NCI-H526 treated with DMSO at 0.1 percent for 48 hours (cell line): ENCODE measurements at regions not wholly inside any gene's neighbourhood (a gene's known extent, or its start where the extent isn't known, plus 50 kb on each side); places are given as distances from the start of the nearest gene placed in this dataset.

Source experiments
- DNase-seq: peaks from one replicate; lab custom pipeline; 2025; lab: John Stamatoyannopoulos, UW

- no peak for DNase-seq
These were observed 616.6 kb downstream of the METTL4 start for GRCh38 chr18:1954583-1955312.

GRCh38 chr18:1958798-1959197, 612.5 kb downstream of the METTL4 start:
- no peak for DNase-seq

- DNase-seq: no peak
These were observed 606.3 kb downstream of the METTL4 start for GRCh38 chr18:1965016-1965415.

GRCh38 chr18:1965541-1965940, 605.8 kb downstream of the METTL4 start:
- no peak for DNase-seq

GRCh38 chr18:1968801-1969498, 602.4 kb downstream of the METTL4 start:
- DNase-seq: no peak

GRCh38 chr18:1976484-1976883, 594.8 kb downstream of the METTL4 start:
- DNase-seq: no peak

GRCh38 chr18:1982056-1982455, 589.2 kb downstream of the METTL4 start:
- DNase-seq: no peak

- no peak for DNase-seq
These were observed 587.4 kb downstream of the METTL4 start for GRCh38 chr18:1983746-1984515.

GRCh38 chr18:1993866-1994265, 577.4 kb downstream of the METTL4 start:
- DNase-seq: no peak

- no peak for DNase-seq
These were observed 576.8 kb downstream of the METTL4 start for GRCh38 chr18:1994471-1994870.

- no peak for DNase-seq
These were observed 576.2 kb downstream of the METTL4 start for GRCh38 chr18:1995041-1995612.

GRCh38 chr18:1998121-1998520, 573.2 kb downstream of the METTL4 start:
- DNase-seq: no peak

GRCh38 chr18:1999387-1999786, 571.9 kb downstream of the METTL4 start:
- no peak for DNase-seq

GRCh38 chr18:2002151-2002550, 569.2 kb downstream of the METTL4 start:
- no peak for DNase-seq

- no peak for DNase-seq
These were observed 568.7 kb downstream of the METTL4 start for GRCh38 chr18:2002604-2003003.

- DNase-seq: no peak
These were observed 561.2 kb downstream of the METTL4 start for GRCh38 chr18:2009942-2010697.

GRCh38 chr18:2027016-2027415, 544.3 kb downstream of the METTL4 start:
- no peak for DNase-seq

GRCh38 chr18:2027756-2028155, 543.5 kb downstream of the METTL4 start:
- no peak for DNase-seq

- DNase-seq: no peak
These were observed 542.3 kb downstream of the METTL4 start for GRCh38 chr18:2028986-2029385.

GRCh38 chr18:2030647-2031046, 540.7 kb downstream of the METTL4 start:
- DNase-seq: no peak

- DNase-seq: no peak
These were observed 539.3 kb downstream of the METTL4 start for GRCh38 chr18:2032036-2032435.

- no peak for DNase-seq
These were observed 536.2 kb downstream of the METTL4 start for GRCh38 chr18:2035056-2035455.
